GM19324 (cell line): ENCODE measurements at regions not wholly inside any gene's neighbourhood (a gene's known extent, or its start where the extent isn't known, plus 50 kb on each side); places are given as distances from the start of the nearest gene placed in this dataset.
"Not testable (repeated sequence)": the region's sequence is repeated elsewhere in the genome, so short reads cannot be mapped to it uniquely, and the experiment has no call there.

Experiments used
- ATAC-seq: cut with Tn5 transposase; IDR thresholded peaks from one replicate; pipeline ENCODE4 v1.9.1; 2021; ENCODE audit warnings: mild to moderate bottlenecking, moderate library complexity; ENCODE audit not compliant: unreplicated experiment, low FRiP score

DNA sequence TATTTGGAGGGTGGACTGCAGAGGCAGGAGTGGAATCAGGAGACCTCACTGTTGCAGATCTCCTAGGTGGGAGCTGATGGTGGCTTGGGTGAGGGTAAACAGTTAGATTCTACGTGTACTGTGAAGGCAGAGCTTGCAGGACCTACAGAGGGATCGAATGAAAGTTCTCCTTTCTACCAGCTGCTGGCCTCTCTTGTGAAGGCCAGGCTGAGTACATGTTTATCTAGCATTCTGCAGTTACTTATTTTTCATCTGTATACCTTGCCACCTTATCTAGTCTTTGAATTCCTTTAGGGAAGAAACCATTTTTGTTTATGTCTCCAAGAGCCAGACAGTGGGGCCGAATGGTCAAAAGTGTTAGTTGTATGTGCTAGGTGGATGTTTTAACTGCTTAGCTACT, 57.6 kb downstream of the PTTG1 start:
- no peak for ATAC-seq

- no peak for ATAC-seq
These were observed 58.3 kb downstream of the PTTG1 start for GRCh38 chr5:160479926-160480325.

DNA sequence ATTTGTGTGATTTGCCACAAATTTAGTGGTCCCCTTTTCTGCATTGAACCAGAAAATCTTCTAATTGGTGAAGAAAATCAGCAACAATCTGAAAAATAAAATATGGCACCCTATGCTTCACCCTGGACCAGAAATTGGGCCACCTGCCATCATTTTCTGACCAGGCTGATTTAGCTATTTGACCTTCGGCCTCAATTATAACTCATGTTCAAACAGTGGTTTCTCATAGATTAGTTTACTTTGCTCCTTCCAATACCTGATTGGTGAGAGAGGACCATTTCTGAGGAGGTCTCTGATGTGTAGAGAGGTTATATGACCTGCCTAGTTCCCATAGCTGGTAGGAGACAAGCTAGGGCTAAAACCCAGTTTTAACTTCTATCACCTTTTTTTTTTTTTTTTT, 59.0 kb downstream of the PTTG1 start:
- no peak for ATAC-seq

- no peak for ATAC-seq
These were observed 63.0 kb downstream of the PTTG1 start for GRCh38 chr5:160484678-160485077.

DNA sequence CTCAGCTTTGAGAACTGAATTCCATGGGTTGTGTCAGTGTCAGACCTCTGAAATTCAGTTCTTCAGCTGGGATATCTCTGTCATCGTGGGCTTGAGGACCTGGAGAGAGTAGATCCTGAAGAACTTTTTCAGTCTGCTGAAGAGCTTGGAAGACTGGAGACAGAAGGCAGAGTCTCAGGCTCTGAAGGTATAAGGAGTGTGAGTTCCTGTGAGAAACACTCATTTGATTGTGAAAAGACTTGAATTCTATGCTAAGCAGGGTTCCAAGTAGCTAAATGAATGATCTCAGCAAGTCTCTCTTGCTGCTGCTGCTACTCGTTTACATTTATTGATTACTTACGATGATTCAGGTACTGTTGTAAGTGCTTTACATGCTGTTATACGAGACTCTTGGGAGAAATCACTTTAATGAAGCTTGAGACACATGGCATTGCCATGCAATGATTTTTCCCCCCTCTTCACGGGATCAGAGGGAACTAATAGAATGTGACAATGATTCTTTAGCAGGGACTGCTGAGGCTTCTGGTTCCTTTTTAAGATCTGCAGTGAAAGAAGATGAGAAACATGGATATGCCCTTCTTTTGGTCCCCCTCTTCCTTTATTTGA, 63.8 kb downstream of the PTTG1 start:
- no peak for ATAC-seq

DNA sequence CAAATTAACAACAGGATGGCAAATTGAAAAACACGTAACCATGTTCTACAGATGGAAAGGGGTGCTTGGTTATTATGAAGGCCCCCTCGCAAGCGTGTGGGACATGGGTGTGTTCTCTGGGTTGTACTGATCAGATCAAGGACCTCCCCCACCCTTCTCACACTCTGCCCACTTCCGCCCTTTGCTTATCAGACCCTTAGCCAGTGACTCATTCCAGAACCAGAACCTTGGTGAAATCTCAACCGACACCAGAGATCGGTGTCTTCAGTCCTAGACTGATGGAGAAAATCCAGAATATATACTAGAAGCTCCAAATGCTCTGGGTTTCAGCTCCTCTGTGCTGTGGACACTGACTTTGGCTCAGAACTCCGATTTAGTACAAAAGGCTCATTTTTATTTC, 64.9 kb downstream of the PTTG1 start:
- no peak for ATAC-seq

DNA sequence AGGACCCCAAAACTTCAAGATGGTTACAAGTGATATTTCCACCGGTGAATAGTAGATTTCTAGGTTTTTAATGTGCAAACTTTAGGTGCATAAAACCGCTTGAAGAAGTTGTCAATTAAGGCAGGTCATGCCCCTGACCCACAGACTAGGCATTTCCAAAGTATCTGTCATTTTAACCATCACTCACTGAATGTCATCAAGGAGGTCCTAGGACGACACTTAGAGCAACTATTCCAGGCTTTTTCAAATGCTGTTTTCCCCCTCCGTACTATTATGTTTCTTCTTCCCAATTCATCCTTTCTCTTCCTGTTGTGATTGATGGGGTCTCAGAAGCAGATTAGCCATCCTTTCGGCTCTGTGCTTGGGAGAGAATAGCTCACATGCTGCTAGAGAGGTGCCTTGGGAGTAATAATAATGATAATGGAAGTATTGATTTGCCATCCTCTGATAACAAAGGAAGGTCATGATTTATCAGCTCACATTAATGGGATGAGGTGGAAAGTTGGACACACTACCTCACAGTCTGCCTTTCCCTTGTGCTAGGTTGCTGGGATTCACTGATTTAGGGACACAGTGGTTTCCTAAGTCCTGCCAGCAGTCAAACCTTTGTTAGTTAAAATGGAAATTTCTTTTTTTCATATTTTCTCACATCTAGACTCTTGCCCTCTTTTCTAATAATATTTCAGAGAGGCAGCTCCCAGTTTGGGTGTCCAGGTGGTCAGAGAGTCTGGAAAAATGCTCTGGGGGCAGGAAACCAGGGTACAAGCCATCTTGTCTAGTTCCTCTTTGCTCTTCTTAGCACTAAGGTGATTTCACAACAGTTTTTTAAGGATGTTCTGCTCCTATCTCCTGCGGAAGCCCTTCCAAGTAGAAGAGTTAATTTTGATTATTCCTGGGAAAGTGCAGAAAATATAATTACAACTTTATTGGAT, 67.0 kb downstream of the PTTG1 start:
- ATAC-seq, result no peak

GRCh38 chr5:160491438-160491837, 69.8 kb downstream of the PTTG1 start:
- ATAC-seq, result no peak

DNA sequence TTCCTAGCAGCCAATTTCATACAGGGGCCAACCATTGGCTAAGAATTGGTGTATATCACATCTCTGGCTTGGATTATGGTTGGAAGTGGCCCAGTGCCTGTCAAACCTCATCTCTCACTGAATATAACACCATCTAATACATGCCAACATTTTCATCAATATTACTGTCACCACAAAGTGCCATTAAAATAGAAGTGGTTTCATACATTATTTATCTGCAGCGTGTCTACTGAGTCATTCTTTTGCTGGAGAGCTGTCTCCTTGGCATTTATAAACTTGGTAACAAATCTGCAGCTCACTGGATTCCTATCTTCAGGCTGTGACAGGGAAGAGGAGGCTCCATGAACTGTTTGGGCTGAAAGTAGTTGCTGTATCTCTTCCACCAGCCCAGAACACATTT, 70.9 kb downstream of the PTTG1 start:
- no peak for ATAC-seq

- no peak for ATAC-seq
These were observed 72.2 kb downstream of the PTTG1 start for GRCh38 chr5:160493806-160494338.

- ATAC-seq, result no peak
These were observed 72.8 kb downstream of the PTTG1 start for GRCh38 chr5:160494451-160494850.

DNA sequence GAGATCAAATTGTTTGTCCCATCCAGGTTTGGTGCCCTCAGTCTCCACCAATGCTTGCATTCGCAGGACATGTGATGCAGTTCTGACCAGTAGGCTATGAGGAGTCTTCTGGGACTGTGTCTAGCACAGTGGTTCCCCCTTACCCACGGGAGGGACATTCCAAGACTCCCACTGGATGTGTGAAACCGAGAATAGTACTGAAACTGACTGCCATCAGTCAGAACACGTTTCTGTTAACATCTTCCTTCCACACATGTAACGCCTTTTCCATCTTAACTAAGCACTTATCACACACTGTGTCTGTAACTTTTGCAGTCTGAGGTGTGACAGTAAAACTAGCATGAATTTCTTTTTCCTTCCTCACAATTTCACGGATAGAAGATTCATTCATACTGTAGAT, 74.7 kb downstream of the PTTG1 start:
- ATAC-seq, result no peak

- ATAC-seq, result no peak
These were observed 75.1 kb downstream of the PTTG1 start for GRCh38 chr5:160496784-160497183.

- no peak for ATAC-seq
These were observed 76.2 kb downstream of the PTTG1 start for GRCh38 chr5:160497878-160498277.

- ATAC-seq, result not testable (repeated sequence)
These were observed 76.9 kb downstream of the PTTG1 start for GRCh38 chr5:160498441-160499043.

- ATAC-seq, result no peak
These were observed 79.4 kb downstream of the PTTG1 start for GRCh38 chr5:160500786-160501779.

DNA sequence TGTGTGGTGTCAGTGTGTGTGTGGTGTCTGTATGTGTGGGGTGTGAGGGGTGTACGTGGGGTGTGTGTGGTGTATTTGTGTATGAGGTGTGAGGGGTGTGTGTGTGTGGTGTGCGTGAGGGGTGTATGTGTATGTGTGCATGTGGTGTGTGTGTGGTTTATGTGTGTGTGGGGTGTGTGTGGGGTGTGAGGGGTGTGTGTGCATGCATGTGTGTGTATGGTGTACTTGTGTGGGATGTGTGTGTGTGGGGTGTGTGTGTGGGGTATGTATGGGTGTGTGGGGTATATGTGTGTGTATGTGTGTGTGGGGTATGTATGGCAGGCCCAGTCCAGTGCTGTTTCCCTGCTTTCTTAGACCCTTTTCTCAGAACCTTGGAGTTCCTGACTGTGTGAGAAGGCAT, 83.3 kb downstream of the PTTG1 start:
- ATAC-seq, result no peak

GRCh38 chr5:160506006-160507004, 84.7 kb downstream of the PTTG1 start:
- peak; percentile 73 for ATAC-seq

DNA sequence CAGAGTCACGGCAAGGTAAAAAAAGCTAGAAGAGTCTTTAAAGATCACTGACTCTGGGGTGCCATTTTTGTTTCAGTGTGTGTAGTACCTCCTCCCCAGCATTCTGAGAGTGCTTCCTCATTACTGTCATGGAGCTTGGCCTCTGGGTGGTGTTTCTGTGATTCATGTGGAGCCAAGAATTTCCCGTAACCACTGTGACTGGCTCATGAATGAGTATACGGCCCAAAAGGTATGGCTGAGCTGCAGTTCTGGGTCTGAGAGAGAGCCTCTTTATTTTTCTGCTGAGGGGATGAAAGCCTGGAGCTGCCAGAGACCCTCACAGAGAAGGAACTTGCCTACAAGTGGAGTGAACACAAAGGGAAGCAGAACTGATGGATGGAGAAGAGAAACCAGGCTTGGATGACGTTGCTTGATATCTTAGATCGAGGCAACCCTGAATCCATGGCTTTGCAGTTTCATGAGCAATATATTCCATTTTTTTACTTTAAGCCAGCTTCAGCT, 85.6 kb downstream of the PTTG1 start:
- no peak for ATAC-seq
